ENCODE measurements at regions not wholly inside any gene's neighbourhood (a gene's known extent, or its start where the extent isn't known, plus 50 kb on each side); places are given as distances from the start of the nearest gene placed in this dataset.

- no peak for TF ChIP-seq POLR2A (IDR thresholded peaks at IDR 0.05)
- TF ChIP-seq CTCF (IDR thresholded peaks at IDR 0.05) = no peak
These were observed 481.6 kb upstream of the LRRC7 start for GRCh38 chr1:69086148-69086547.
